ENCODE measurements at regions not wholly inside any gene's neighbourhood (a gene's known extent, or its start where the extent isn't known, plus 50 kb on each side); places are given as distances from the start of the nearest gene placed in this dataset.
"Not testable (repeated sequence)": the region's sequence is repeated elsewhere in the genome, so short reads cannot be mapped to it uniquely, and the experiment has no call there.

DNA sequence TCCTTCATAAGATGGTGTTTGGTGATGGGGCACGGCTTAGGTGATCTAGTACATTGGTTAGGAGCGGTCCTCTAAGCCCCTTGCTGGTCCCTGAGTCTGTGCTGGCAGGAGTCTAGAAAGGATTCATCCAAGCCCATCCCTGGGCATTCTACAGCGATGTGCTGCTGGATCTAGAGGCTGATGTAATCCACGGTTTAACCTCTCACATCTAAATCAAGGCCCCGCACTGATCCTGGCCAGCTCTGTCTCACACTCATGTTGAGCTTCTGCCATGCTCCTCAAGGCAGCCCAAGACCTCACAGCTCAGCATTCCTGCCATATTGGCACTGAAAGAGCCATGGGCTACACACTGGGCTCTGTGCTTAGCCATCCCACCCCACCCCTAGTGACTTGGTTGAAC is 664.8 kb downstream of the STK39 start:
- DNase-seq (ENCODE audit: low spot score), result no peak

DNA sequence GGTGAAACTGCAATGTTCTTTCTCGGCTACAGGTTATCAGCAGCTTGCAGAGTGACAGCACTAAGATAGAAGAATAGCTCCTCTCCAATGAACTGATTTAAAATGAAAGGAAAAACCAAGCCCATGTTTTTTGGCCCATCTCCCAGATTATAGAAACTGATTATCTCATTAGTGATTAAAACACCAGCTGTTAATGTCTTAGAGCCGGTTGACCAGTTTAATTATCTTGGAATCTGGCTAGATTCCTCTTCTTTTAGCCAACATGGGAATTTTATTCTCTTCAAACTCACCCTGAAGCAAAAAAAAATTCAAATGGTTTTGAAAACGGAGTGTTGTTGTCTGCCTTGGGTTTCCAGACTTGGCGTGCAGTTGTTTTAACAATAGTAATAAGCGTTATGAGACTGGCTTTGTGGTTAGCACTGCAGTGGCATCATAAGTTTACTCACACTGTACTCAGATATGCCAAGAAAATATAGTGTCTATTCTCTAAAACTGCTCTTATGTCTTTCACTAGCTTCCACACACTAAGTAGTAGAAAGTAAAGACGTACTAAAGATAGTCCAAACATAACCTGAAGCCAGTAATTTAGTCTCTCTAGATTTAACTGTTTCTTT is 665.3 kb downstream of the STK39 start:
- DNase-seq (ENCODE audit: low spot score), result no peak

DNA sequence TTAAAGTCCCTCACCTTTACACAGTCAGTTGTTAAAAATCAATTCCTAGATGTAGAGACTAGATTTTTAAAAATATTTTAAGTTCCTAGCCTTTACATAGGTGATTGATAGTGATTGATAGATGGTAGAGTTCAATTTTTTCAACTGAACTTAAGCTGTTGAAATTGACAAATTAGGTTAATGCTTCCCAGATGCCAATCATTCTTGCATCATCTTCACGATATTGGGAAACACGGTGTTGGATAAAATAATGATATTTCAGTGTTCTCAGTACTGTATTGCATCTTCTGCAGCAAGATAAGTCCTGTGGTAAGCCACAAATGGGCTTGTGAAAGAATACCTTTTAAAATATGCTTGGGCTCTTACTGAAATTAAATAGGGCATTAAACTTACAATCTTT is 667.6 kb downstream of the STK39 start:
- DNase-seq (ENCODE audit: low spot score), result no peak

DNA sequence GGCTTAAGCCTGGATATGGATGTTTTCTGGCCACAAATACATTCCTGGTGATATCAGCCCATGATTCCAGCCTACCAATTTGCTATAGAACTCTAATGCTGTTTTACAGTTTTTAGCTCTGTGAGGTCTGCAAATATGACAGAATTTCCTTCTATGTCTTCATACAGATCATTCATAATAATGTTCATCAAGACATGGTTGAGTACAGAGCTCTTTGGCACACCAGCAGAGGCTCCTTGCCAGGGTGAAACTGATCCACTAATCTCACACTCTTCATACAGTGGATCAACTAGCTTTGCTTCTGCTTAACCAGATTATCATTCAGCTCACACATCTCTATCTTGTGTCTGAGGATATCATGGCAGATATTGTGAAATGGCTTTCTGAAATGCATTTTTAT is 672.1 kb downstream of the STK39 start:
- DNase-seq (ENCODE audit: low spot score), result no peak

DNA sequence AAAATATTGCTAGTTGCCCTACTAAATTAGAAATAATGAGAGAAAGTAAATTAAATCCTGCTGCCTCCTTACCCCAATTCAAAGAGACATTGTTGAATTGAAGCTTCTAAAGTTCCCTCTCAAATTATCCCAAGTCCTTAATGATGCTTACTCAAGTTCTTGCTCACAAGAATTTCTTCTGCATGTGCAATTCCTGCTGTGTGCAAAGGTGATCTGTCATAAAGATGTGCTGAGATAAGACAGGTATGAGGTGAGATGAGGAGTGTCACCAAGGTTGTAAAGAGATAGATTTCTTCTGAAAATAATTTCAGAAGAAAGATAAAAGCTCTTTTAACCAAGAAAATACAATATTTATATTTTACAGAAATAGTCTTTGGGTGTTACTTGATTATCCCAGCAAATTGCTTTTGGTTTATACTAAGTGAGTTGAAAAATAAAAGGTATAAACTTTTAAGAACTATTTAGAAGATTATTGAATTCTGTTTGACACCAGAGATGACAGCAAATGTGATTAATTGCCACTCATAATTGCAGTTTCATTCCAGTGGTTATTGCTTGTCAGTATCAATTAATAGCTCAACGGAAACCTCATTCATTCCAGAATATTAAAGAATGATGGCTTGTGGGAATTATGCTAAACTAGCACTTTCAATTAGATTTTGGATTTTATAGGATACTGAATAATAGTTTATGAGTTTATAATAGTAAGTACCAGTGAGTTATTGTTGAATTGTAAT is 674.3 kb downstream of the STK39 start:
- DNase-seq (ENCODE audit: low spot score), result no peak

DNA sequence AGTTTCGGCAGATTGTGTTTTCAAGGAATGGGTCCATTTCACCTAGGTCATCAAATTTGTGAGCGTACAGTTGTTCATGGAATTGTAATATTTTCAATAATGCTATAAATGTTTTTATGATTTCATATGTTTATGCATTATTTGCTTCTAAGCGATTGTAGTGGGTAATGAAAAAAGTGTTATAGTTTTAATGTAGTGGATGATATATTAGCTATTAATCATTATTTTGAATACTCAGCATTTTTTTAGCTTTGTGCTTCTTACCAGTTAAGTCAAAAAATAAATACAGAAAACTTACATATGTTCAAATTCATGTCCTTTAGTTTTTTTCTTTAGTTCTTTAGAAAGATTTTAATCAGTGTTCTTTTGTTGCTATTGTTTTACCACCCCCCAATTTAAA is 677.0 kb downstream of the STK39 start:
- no peak for DNase-seq (ENCODE audit: low spot score)

DNA sequence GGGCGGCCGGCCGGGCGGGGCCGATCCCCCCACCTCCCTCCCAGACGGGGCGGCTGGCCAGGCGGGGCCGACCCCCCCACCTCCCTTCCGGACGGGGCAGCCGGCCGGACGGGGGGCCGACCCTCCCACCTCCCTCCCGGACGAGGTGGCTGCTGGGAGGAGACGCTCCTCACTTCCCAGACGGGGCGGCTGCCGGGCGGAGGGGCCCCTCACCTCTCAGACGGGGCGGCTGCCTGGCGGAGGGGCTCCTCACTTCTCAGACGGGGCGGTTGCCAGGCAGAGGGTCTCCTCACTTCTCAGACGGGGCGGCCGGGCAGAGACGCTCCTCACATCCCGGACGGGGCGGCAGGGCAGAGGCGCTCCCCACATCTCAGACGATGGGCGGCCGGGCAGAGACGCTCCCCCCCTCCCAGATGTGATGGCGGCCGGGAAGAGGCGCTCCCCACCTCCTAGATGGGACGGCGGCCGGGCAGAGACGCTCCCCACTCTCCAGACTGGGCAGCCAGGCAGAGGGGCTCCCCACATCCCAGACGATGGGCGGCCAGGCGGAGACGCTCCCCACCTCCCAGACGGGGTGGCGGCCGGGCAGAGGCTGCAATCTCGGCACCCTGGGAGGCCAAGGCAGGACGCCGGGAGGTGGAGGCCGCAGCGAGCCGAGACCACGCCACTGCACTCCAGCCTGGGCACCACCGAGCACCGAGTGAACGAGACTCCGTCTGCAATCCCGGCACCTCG is 675.8 kb downstream of the XIRP2 start:
- DNase-seq (ENCODE audit: low spot score), result not testable (repeated sequence)

DNA sequence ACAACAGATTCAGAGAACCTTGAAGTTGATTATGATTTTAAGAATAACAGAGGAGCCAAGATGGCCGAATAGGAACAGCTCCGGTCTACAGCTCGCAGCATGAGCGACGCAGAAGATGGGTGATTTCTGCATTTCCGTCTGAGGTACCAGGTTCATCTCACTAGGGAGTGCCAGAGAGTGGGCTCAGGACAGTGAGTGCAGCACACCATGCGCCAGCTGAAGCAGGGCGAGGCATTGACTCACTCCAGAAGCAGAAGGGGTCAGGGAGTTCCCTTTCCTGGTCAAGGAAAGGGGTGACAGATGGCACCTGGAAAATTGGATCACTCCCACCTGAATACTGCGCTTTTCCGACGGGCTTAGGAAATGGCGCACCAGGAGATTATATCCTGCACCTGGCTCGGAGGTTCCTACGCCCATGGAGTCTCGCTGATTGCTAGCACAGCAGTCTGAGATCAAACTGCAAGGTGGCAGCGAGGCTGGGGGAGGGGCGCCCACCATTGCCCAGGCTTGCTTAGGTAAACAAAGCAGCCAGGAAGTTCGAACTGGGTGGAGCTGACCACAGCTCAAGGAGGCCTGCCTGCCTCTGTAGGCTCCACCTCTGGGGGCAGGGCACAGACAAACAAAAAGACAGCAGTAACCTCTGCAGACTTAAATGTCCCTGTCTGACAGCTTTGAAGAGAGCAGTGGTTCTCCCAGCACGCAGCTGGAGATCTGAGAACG is 670.2 kb downstream of the XIRP2 start:
- not testable (repeated sequence) for DNase-seq (ENCODE audit: low spot score)

DNA sequence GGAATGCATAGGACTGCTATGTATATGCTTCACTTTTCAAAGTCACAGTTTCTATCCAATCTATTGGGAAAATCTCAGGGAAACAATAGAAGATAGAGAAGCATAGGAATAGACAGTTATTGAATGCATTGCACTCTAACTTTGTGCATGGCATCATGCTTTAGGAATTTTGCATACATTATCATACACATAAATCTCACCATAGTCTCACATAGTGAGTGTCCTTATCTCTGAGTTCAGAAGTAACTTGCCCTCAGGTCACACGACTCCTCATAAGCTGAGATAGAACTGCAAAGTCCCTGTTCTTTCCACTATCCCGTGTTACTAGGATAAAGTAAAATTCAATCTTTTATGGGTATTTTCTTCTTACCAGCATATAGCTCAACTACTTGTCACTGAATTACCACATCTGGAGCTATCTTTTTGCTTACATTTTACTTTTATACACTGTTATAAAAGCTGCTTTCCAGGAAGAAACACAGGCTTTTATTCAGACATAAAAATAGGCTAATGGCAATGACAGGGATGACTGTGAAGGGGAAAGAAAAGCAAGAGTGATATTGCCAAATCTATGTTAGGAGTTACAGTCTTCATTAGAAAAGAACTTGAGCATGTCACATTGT is 666.9 kb downstream of the XIRP2 start:
- no peak for DNase-seq (ENCODE audit: low spot score)

DNA sequence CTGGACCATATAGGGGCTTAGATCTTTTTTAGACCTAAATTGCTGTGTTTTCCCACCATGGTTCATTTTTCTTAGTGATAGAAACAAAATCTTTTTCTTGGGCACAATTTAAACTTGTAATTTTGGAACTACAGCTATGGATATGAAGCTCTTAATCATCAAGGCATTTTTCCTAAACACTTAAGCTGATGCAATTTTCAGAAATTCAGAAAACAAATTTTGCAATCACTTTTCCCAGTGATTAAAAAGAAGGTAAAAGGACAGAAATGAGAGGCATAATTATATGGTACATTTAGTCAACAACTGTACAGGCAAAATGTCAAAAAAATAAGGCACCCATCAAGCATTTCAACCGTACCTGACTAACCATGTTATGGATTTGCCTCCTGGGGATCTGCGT is 665.4 kb downstream of the XIRP2 start:
- no peak for DNase-seq (ENCODE audit: low spot score)

DNA sequence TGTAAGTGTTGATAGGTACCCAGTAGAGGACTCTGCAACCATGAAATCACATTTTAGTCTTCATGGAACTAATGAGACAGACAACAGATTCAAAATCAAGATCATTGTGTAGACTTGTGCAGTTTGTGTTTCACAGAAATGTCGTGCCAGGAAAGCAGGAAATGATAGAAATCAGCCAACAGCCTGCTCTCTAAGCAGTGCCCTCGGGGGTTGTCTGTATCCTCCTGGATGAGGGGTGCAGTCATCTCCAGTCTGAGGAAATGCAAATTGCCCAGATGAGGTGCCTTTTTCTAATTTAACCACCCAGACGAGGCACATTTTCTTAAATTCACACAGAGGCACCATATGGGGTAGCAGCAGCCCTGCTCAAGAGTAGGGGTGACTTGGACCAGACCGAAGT is 663.1 kb downstream of the XIRP2 start:
- no peak for DNase-seq (ENCODE audit: low spot score)

DNA sequence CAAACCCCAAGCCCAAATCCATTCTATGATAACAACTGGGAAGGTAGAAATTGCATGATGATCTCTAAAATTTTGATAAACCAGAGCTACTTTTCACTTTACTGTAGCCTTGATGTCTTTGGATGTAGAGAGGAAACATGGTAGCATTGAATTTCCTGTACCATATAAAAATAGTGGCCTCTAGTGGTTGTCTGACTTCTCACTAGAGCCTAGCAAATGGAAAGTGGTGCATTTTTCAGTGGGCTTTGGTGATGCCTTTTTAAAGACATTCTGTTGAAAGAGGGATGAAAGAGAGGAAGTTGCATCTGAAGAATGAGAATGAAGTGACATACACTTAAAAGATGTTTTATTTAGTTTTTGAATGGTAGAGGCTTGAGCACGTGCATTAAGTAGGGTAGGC is 662.2 kb downstream of the XIRP2 start:
- no peak for DNase-seq (ENCODE audit: low spot score)

DNA sequence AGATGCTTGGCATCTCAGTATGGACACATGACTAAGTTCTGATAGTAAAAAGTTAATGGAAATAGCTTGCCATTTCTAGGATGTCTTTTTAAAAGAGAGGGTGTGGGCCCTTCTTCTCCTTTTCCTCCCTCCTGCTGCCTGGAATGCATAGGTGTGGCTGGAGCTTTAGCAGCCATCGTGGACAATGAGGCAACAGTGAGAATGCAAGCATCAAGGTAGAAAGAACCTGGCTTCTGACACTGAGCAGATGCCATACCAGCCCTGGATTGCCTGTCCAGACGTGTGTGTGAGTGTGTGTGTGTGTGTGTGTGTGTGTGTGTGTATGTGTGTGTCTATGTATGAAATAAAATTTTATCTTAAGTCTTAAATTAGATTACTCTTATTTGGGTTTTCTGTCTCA is 660.1 kb downstream of the XIRP2 start:
- no peak for DNase-seq (ENCODE audit: low spot score)

DNA sequence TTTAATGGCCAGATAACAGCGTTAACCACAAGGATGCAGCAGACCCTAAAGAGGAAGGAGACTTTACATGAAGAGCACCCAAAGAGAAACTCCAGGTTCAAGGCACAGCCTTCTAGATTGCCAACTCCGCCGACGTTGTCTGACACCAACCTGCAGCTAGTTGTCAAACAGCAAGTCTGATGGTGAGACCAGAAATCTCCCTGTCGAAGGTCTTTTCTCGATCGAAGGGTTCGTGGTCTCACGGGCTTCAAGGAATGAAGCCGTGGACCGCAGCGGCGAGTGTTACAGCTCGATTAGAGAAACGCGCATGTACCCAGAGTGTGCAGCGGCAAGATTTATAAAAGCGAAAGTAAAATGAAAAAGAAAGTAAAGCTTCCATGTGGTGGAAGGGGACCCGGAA is 656.3 kb downstream of the XIRP2 start:
- DNase-seq (ENCODE audit: low spot score), result no peak

DNA sequence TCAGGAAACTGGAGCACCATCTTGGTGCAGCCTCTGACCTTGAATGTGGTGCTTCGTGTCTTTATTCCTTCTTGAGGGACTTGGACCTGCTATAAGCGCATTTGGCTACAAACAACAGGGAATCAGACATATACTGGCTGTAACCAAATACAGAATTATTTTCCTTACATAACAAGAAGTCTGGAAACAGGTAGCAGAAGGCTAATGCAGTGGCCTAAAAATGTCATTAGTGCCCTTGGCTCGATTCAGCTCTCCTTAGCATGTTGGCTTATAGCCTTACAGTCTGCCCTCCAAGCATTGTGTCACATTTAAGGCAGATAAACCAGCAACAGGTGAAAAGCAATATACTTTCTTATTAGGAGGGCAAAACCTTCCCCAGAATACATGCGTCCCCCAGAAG is 655.4 kb downstream of the XIRP2 start:
- DNase-seq (ENCODE audit: low spot score), result no peak

DNA sequence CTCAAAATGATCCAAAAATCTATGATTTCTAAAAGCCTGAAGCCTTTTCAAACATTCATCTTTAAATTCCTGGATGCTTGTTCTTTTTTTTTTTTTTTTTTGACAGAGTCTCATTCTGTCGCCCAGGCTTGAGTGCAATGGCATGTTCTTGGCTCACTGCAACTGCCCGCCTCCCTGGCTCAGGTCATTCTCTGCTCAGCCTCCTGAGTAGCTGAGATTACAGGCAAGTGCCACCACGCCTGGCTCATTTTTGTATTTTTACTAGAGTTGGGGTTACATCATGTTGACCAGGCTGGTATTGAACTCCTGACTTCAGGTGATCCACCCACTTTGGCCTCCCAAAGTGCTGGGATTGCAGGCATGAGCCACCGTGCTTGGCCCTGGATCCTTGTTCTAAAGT is 649.5 kb downstream of the XIRP2 start:
- no peak for DNase-seq (ENCODE audit: low spot score)

DNA sequence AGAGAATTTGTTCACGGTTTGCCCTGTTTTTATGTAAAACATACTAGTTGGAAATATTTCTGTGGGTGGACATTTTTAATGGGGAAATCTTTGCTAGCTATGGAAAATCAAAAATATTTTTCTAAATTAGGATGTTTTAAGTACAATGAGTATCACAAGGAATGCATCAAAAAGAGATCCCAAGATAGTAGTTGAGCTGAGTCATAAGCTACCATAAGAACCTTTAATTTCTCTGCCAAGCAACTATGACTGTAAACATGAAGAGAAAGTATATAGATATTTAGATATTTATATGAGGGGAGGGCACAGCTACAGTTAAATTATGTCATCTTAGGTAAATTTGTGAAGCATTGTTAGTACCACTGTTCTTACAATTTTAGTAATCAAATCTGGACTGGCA is 646.2 kb downstream of the XIRP2 start:
- no peak for DNase-seq (ENCODE audit: low spot score)

DNA sequence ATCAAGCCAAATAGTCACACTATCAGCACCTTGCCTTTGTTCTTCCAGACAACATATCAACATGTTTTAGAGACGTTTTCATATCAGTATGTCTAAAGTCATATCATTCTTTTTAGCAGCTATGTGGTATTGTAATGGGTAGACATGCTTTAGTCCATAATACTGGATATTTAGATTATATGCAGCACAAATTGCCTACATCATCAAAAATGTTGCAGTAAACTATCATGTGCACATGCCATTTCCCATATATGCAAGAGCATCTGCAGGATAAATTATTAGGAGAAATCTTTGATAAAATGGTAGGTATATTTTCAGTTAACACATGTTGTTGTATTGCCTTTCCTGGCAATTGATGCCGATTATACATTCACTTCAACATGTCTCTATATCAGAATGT is 636.5 kb downstream of the XIRP2 start:
- DNase-seq (ENCODE audit: low spot score), result no peak

DNA sequence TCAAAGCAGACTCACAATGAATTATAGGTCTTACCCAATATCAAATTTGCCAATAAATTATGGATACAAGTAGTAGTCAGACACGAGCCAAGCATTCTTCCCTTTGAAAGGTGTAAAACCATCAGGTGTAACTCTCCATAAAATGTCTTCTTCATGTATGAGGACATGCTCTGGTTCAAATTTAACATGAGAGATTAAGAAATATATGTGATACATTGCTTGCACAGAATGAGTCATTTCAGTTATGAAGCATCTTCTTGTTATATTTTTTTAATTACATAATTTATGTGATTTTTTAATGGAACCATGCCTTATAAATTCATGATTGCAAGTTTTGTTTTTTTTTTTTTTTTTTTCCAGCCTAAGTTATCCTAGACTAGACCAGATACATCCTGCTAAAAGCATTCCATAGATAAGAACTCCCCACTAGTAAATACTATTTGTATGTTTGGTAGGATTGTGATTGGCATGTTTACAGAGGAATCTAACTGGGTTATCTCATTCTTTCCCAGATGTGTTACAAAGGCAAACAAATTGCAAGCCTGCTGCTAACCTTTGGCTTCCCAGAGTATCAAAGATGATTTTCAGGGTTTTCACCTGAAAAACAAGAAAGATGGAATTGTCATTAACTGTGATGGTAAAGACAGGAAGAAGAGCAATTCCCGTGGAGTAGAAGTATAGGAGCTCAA is 621.9 kb downstream of the XIRP2 start:
- no peak for DNase-seq (ENCODE audit: low spot score)

DNA sequence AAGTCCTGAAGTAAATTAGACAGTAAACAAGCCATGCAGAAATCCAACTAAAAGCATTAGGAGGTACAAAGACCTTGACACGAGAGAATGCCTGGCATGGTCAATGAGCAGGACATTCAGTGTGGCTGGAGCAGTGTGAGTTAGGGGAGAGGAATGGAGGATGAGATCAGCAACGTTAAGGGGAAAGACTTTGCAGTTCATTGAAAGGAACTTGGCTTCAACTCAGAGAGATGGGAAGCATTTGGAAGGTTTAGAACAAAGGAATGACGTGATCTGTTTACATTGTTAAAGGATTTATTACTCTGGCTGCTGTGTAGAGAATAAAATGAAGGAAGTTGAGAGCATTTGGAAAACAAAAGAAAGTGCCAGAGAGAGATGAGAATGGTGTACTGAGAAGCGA is 621.3 kb downstream of the XIRP2 start:
- no peak for DNase-seq (ENCODE audit: low spot score)

DNA sequence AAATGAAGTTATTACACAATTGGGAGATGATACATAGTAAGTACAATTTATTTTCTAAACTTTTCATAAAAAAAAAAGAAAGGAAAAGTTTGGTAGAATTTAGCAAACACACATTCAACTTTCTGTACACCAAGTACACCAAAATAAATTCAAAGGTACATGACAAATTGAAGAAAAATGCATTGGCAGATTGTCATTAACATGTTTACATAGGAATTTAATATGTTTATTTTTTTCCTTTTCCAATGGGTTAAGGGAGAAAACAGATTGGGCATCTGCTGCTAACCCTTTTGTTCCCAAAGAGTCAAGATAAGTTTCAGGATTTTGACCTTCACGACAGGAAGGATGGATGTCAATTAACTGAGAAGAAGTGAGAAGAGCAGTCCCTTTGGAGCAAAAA is 620.4 kb downstream of the XIRP2 start:
- no peak for DNase-seq (ENCODE audit: low spot score)

DNA sequence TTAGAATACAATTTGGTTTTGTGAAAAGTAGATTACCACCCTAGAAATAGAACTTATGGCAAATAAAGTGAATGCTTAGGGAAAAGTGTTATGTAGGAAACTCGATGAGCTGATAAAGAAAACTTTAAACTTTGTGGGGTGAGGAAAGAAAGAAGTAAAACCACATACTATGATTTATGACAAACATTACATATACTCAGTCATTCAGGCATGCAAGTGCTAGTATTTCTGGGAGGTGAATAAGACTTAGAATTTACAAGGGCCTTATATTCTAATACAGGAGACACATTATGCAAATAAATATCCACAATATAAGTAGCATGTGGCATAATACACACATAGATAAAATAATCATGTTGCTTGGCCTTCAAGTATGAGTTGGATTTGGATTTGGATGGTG is 618.1 kb downstream of the XIRP2 start:
- no peak for DNase-seq (ENCODE audit: low spot score)
